ENCODE measurements at regions not wholly inside any gene's neighbourhood (a gene's known extent, or its start where the extent isn't known, plus 50 kb on each side); places are given as distances from the start of the nearest gene placed in this dataset.

DNA sequence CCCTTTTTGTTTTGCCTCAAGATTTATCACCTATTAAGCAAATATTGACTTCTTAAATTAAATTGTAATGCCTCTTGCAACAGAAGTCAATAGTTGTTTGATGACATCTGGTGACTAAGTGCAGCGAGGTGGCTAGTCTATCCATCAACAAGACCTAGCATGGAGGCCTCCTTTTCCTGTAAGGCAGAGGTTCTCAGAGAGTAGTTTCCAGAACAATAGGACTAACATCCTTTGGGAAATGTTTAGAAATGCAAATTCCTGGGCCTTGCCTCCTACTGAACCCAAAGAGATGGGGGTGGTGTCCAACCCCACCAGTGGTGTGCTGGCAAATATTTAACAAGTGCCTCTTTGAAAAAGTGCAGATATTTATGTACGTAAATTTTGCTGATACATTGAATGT, 143.7 kb downstream of the SCP2D1 start:
- no peak for TF ChIP-seq EZH2phosphoT487 (IDR thresholded peaks at IDR 0.05; ENCODE audit: low read depth)
- TF ChIP-seq, protein P1, sequence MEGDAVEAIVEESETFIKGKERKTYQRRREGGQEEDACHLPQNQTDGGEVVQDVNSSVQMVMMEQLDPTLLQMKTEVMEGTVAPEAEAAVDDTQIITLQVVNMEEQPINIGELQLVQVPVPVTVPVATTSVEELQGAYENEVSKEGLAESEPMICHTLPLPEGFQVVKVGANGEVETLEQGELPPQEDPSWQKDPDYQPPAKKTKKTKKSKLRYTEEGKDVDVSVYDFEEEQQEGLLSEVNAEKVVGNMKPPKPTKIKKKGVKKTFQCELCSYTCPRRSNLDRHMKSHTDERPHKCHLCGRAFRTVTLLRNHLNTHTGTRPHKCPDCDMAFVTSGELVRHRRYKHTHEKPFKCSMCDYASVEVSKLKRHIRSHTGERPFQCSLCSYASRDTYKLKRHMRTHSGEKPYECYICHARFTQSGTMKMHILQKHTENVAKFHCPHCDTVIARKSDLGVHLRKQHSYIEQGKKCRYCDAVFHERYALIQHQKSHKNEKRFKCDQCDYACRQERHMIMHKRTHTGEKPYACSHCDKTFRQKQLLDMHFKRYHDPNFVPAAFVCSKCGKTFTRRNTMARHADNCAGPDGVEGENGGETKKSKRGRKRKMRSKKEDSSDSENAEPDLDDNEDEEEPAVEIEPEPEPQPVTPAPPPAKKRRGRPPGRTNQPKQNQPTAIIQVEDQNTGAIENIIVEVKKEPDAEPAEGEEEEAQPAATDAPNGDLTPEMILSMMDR (IDR thresholded peaks at IDR 0.05; ENCODE audit: low read depth, low read length) = no peak

All from OCI-LY3 (cell line).